ENCODE measurements at regions not wholly inside any gene's neighbourhood (a gene's known extent, or its start where the extent isn't known, plus 50 kb on each side); places are given as distances from the start of the nearest gene placed in this dataset.

DNA sequence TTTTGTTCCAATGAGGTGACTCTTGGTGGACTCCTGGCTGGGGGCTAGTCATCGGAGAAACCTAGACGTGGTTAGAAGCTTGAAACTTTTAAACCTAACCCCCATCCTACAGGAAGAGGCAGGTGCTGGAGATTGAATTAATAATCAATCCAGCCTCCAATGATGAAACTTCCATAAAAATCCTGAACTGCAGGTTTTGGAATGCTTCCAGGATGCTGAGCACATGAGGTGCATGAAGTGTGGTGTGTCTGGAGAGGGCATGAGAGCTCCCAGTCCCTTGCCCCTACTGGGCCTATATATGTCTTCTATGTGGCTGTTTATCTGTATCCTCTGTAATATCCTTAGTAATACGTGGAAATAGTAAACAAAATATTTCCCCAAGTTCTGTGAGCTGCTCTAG is 90.7 kb upstream of the PDHA2 start:
- H3K79me2 ChIP-seq (ENCODE audit: low read length) = no peaks in the 10 kb centered on the region
- H3K9me3 ChIP-seq (ENCODE audit: low read length) = peaks cover 11% of the 10 kb centered on the region
- H2AFZ ChIP-seq (ENCODE audit: low read length) = no peak overlapping the region
- no peak overlapping the region for H3K4me3 ChIP-seq (ENCODE audit: low read length)
- H3K9ac ChIP-seq (ENCODE audit: low read length) = no peak overlapping the region
- no peaks in the 10 kb centered on the region for H4K20me1 ChIP-seq (ENCODE audit: insufficient read depth, low read depth, low read length)
- no peak overlapping the region for H3K4me2 ChIP-seq (ENCODE audit: low read depth, low read length, poor library complexity, severe bottlenecking)
- H3K27me3 ChIP-seq (ENCODE audit: low read length) = no peaks in the 10 kb centered on the region
- H3K4me1 ChIP-seq (ENCODE audit: low read length) = no peaks in the 10 kb centered on the region
- no peak for DNase-seq
- H3K36me3 ChIP-seq (ENCODE audit: insufficient read depth, low read length) = no peaks in the 10 kb centered on the region
- no peak overlapping the region for H3K27ac ChIP-seq (ENCODE audit: low read length)
- no peaks in the 10 kb centered on the region for H3K9me2 ChIP-seq (replicated peaks; ENCODE audit: insufficient read depth, low read length)

- no peak overlapping the region for H3K27ac ChIP-seq (ENCODE audit: low read length)
- no peak for DNase-seq
- peaks cover 3% of the 10 kb centered on the region; the same call in 1 of the 2 replicates for H3K9me3 ChIP-seq (ENCODE audit: low read length)
- H3K4me2 ChIP-seq (ENCODE audit: low read depth, low read length, poor library complexity, severe bottlenecking) = no peak overlapping the region
- no peak overlapping the region for H3K4me3 ChIP-seq (ENCODE audit: low read length)
- no peaks in the 10 kb centered on the region for H4K20me1 ChIP-seq (ENCODE audit: insufficient read depth, low read depth, low read length)
- no peaks in the 10 kb centered on the region for H3K27me3 ChIP-seq (ENCODE audit: low read length)
- H3K36me3 ChIP-seq (ENCODE audit: insufficient read depth, low read length) = no peaks in the 10 kb centered on the region
- H2AFZ ChIP-seq (ENCODE audit: low read length) = no peak overlapping the region
- no peaks in the 10 kb centered on the region for H3K79me2 ChIP-seq (ENCODE audit: low read length)
- H3K9ac ChIP-seq (ENCODE audit: low read length) = no peak overlapping the region
- no peaks in the 10 kb centered on the region for H3K9me2 ChIP-seq (replicated peaks; ENCODE audit: insufficient read depth, low read length)
- H3K4me1 ChIP-seq (ENCODE audit: low read length) = no peaks in the 10 kb centered on the region
Observed at GRCh38 chr4:95742872-95743271, 97.0 kb upstream of the PDHA2 start.

- H2AFZ ChIP-seq (ENCODE audit: low read length) = no peak overlapping the region
- no peak for DNase-seq
- no peaks in the 10 kb centered on the region for H3K79me2 ChIP-seq (ENCODE audit: low read length)
- H3K27me3 ChIP-seq (ENCODE audit: low read length) = no peaks in the 10 kb centered on the region
- no peaks in the 10 kb centered on the region for H3K9me2 ChIP-seq (replicated peaks; ENCODE audit: insufficient read depth, low read length)
- H3K9me3 ChIP-seq (ENCODE audit: low read length) = peaks cover 6% of the 10 kb centered on the region; the same call in 1 of the 2 replicates
- H3K36me3 ChIP-seq (ENCODE audit: insufficient read depth, low read length) = no peaks in the 10 kb centered on the region
- no peak overlapping the region for H3K9ac ChIP-seq (ENCODE audit: low read length)
- no peak overlapping the region for H3K27ac ChIP-seq (ENCODE audit: low read length)
- H3K4me3 ChIP-seq (ENCODE audit: low read length) = no peak overlapping the region
- H3K4me1 ChIP-seq (ENCODE audit: low read length) = no peaks in the 10 kb centered on the region
- no peaks in the 10 kb centered on the region for H4K20me1 ChIP-seq (ENCODE audit: insufficient read depth, low read depth, low read length)
- no peak overlapping the region for H3K4me2 ChIP-seq (ENCODE audit: low read depth, low read length, poor library complexity, severe bottlenecking)
Observed at GRCh38 chr4:95742179-95742578, 97.7 kb upstream of the PDHA2 start.

GRCh38 chr4:95732061-95732460 is 107.8 kb upstream of the PDHA2 start:
- H3K79me2 ChIP-seq (ENCODE audit: low read length) = no peaks in the 10 kb centered on the region
- H2AFZ ChIP-seq (ENCODE audit: low read length) = no peak overlapping the region
- H3K4me3 ChIP-seq (ENCODE audit: low read length) = no peak overlapping the region
- no peaks in the 10 kb centered on the region for H3K9me2 ChIP-seq (replicated peaks; ENCODE audit: insufficient read depth, low read length)
- no peaks in the 10 kb centered on the region for H3K36me3 ChIP-seq (ENCODE audit: insufficient read depth, low read length)
- no peak overlapping the region for H3K4me2 ChIP-seq (ENCODE audit: low read depth, low read length, poor library complexity, severe bottlenecking)
- no peak for DNase-seq
- H3K9ac ChIP-seq (ENCODE audit: low read length) = no peak overlapping the region
- no peaks in the 10 kb centered on the region for H3K27me3 ChIP-seq (ENCODE audit: low read length)
- no peaks in the 10 kb centered on the region for H4K20me1 ChIP-seq (ENCODE audit: insufficient read depth, low read depth, low read length)
- H3K4me1 ChIP-seq (ENCODE audit: low read length) = no peaks in the 10 kb centered on the region
- H3K9me3 ChIP-seq (ENCODE audit: low read length) = peaks cover 5% of the 10 kb centered on the region
- H3K27ac ChIP-seq (ENCODE audit: low read length) = no peak overlapping the region

DNA sequence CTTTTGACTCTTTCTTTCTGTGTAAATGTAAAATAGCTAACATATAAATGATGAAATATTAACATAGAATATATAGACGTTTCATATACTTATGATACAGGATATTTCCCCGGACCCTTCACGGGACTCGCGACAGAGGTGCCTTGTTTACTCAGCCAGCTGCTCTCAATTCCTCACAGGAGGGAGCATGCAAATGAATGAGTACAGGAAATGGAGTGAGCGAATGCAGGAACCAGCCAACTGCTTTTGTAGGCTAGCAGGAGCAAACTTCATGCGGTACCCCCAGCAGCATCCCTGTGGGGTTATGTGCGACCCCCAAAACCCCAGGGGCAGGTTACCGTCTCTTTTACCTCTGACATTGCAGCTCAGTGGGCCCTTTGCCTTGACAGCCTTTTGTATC is 110.3 kb upstream of the PDHA2 start:
- Histone ChIP-seq H3K4me1 (ENCODE audit: low read length) (no peaks in the 10 kb centered on the region), H3K27me3 (ENCODE audit: low read length) (no peaks in the 10 kb centered on the region), H3K9me3 (ENCODE audit: low read length) (no peaks in the 10 kb centered on the region; the same call in 1 of the 2 replicates), H3K36me3 (ENCODE audit: insufficient read depth, low read length) (no peaks in the 10 kb centered on the region), H3K4me2 (ENCODE audit: low read depth, low read length, poor library complexity, severe bottlenecking) (no peak overlapping the region), H3K27ac (ENCODE audit: low read length) (no peak overlapping the region), H3K4me3 (ENCODE audit: low read length) (no peak overlapping the region), H3K9ac (ENCODE audit: low read length) (no peak overlapping the region), H2AFZ (ENCODE audit: low read length) (no peak overlapping the region), H4K20me1 (ENCODE audit: insufficient read depth, low read depth, low read length) (no peaks in the 10 kb centered on the region), H3K79me2 (ENCODE audit: low read length) (no peaks in the 10 kb centered on the region), H3K9me2 (replicated peaks; ENCODE audit: insufficient read depth, low read length) (no peaks in the 10 kb centered on the region)
- DNase-seq = no peak

GRCh38 chr4:95728145-95728544 is 111.7 kb upstream of the PDHA2 start:
- H3K9ac ChIP-seq (ENCODE audit: low read length) = no peak overlapping the region
- H3K36me3 ChIP-seq (ENCODE audit: insufficient read depth, low read length) = no peaks in the 10 kb centered on the region
- no peak overlapping the region for H3K4me2 ChIP-seq (ENCODE audit: low read depth, low read length, poor library complexity, severe bottlenecking)
- no peak overlapping the region for H2AFZ ChIP-seq (ENCODE audit: low read length)
- H3K27me3 ChIP-seq (ENCODE audit: low read length) = no peaks in the 10 kb centered on the region
- H3K4me3 ChIP-seq (ENCODE audit: low read length) = no peak overlapping the region
- no peaks in the 10 kb centered on the region for H3K9me2 ChIP-seq (replicated peaks; ENCODE audit: insufficient read depth, low read length)
- H3K79me2 ChIP-seq (ENCODE audit: low read length) = no peaks in the 10 kb centered on the region
- H3K9me3 ChIP-seq (ENCODE audit: low read length) = no peaks in the 10 kb centered on the region; the same call in 1 of the 2 replicates
- no peak overlapping the region for H3K27ac ChIP-seq (ENCODE audit: low read length)
- no peaks in the 10 kb centered on the region for H3K4me1 ChIP-seq (ENCODE audit: low read length)
- DNase-seq = no peak
- no peaks in the 10 kb centered on the region for H4K20me1 ChIP-seq (ENCODE audit: insufficient read depth, low read depth, low read length)

GRCh38 chr4:95715830-95716229 is 124.1 kb upstream of the PDHA2 start:
- Histone ChIP-seq H3K4me3 (ENCODE audit: low read length) (no peak overlapping the region), H2AFZ (ENCODE audit: low read length) (no peak overlapping the region), H3K9me2 (replicated peaks; ENCODE audit: insufficient read depth, low read length) (no peaks in the 10 kb centered on the region), H4K20me1 (ENCODE audit: insufficient read depth, low read depth, low read length) (no peaks in the 10 kb centered on the region), H3K36me3 (ENCODE audit: insufficient read depth, low read length) (no peaks in the 10 kb centered on the region), H3K79me2 (ENCODE audit: low read length) (no peaks in the 10 kb centered on the region), H3K27ac (ENCODE audit: low read length) (no peak overlapping the region), H3K9ac (ENCODE audit: low read length) (no peak overlapping the region), H3K27me3 (ENCODE audit: low read length) (no peaks in the 10 kb centered on the region), H3K4me2 (ENCODE audit: low read depth, low read length, poor library complexity, severe bottlenecking) (no peak overlapping the region), H3K4me1 (ENCODE audit: low read length) (no peaks in the 10 kb centered on the region), H3K9me3 (ENCODE audit: low read length) (peaks cover 16% of the 10 kb centered on the region; the same call in 1 of the 2 replicates)
- no peak for DNase-seq

- no peaks in the 10 kb centered on the region for H4K20me1 ChIP-seq (ENCODE audit: insufficient read depth, low read depth, low read length)
- no peaks in the 10 kb centered on the region for H3K9me2 ChIP-seq (replicated peaks; ENCODE audit: insufficient read depth, low read length)
- no peak overlapping the region for H3K9ac ChIP-seq (ENCODE audit: low read length)
- H3K36me3 ChIP-seq (ENCODE audit: insufficient read depth, low read length) = no peaks in the 10 kb centered on the region
- H3K79me2 ChIP-seq (ENCODE audit: low read length) = no peaks in the 10 kb centered on the region
- H3K4me1 ChIP-seq (ENCODE audit: low read length) = no peaks in the 10 kb centered on the region
- no peak for DNase-seq
- no peak overlapping the region for H3K4me2 ChIP-seq (ENCODE audit: low read depth, low read length, poor library complexity, severe bottlenecking)
- peaks cover 19% of the 10 kb centered on the region; the same call in 1 of the 2 replicates for H3K9me3 ChIP-seq (ENCODE audit: low read length)
- H3K27ac ChIP-seq (ENCODE audit: low read length) = no peak overlapping the region
- no peaks in the 10 kb centered on the region for H3K27me3 ChIP-seq (ENCODE audit: low read length)
- H2AFZ ChIP-seq (ENCODE audit: low read length) = no peak overlapping the region
- H3K4me3 ChIP-seq (ENCODE audit: low read length) = no peak overlapping the region
Observed at GRCh38 chr4:95714571-95714970, 125.3 kb upstream of the PDHA2 start.

DNA sequence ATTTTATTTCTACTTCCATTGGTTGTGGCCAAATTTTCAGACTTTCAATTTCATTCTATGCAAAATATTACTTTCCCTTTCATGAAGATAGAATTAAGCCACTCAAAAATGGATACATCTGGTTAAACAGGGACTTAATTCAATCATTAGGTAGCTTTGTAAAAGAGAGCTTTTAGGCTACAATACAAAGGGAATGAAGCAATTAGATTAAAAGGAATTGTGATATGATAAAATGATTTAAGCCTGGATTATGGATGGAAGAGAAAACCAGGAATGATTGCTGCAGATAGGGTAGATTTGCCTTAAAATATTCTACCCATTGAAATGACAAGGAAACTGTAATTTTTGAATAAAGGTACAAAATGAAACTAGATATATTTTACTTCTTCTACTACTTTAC is 134.6 kb upstream of the PDHA2 start:
- Histone ChIP-seq H3K36me3 (ENCODE audit: insufficient read depth, low read length) (no peaks in the 10 kb centered on the region), H3K4me2 (ENCODE audit: low read depth, low read length, poor library complexity, severe bottlenecking) (no peak overlapping the region), H4K20me1 (ENCODE audit: insufficient read depth, low read depth, low read length) (no peaks in the 10 kb centered on the region), H3K4me3 (ENCODE audit: low read length) (no peak overlapping the region), H3K27ac (ENCODE audit: low read length) (no peak overlapping the region), H3K79me2 (ENCODE audit: low read length) (no peaks in the 10 kb centered on the region), H3K4me1 (ENCODE audit: low read length) (no peaks in the 10 kb centered on the region), H3K9me2 (replicated peaks; ENCODE audit: insufficient read depth, low read length) (no peaks in the 10 kb centered on the region), H3K27me3 (ENCODE audit: low read length) (no peaks in the 10 kb centered on the region), H3K9ac (ENCODE audit: low read length) (no peak overlapping the region), H3K9me3 (ENCODE audit: low read length) (peaks cover 13% of the 10 kb centered on the region), H2AFZ (ENCODE audit: low read length) (no peak overlapping the region)
- no peak for DNase-seq

All from Karpas-422 (cell line).